NOMO-1 (cell line): ENCODE measurements at regions not wholly inside any gene's neighbourhood (a gene's known extent, or its start where the extent isn't known, plus 50 kb on each side); places are given as distances from the start of the nearest gene placed in this dataset.

Source experiments
- DNase-seq, 2 experiments: peaks; one replicate each; lab custom pipeline; 2025; ENCODE audit not compliant: unreplicated experiment in 2 of 2; lab: John Stamatoyannopoulos, UW

- DNase-seq = no peak
Measured at GRCh38 chr6:103707596-103708325, 1152.0 kb downstream of the HACE1 start.

GRCh38 chr6:103699769-103700168 is 1160.0 kb downstream of the HACE1 start:
- DNase-seq = no peak

- DNase-seq = no peak
Measured at GRCh38 chr6:103687430-103687829, 1172.3 kb downstream of the HACE1 start.

GRCh38 chr6:103680116-103680515 is 1179.6 kb downstream of the HACE1 start:
- DNase-seq = no peak

GRCh38 chr6:103677290-103677689 is 1182.4 kb downstream of the HACE1 start:
- DNase-seq = no peak

- DNase-seq = no peak
Measured at GRCh38 chr6:103675807-103676406, 1183.8 kb downstream of the HACE1 start.

- no peak for DNase-seq
Measured at GRCh38 chr6:103674790-103675189, 1184.9 kb downstream of the HACE1 start.

- DNase-seq = no peak
Measured at GRCh38 chr6:103672169-103672568, 1187.5 kb downstream of the HACE1 start.

GRCh38 chr6:103629613-103630012 is 1230.1 kb downstream of the HACE1 start:
- no peak for DNase-seq

- DNase-seq = no peak
Measured at GRCh38 chr6:103617642-103618041, 1242.1 kb downstream of the HACE1 start.

GRCh38 chr6:103587722-103588121 is 1272.0 kb downstream of the HACE1 start:
- no peak for DNase-seq

- no peak for DNase-seq
Measured at GRCh38 chr6:103578115-103578514, 1281.6 kb downstream of the HACE1 start.

- DNase-seq = no peak
Measured at GRCh38 chr6:103570431-103570830, 1289.3 kb downstream of the HACE1 start.

- DNase-seq = no peak
Measured at GRCh38 chr6:103554911-103555310, 1304.8 kb downstream of the HACE1 start.

- no peak for DNase-seq
Measured at GRCh38 chr6:103538381-103538780, 1321.3 kb downstream of the HACE1 start.

- DNase-seq = no peak
Measured at GRCh38 chr6:103534814-103535213, 1324.9 kb downstream of the HACE1 start.

- no peak for DNase-seq
Measured at GRCh38 chr6:103534095-103534494, 1325.6 kb downstream of the HACE1 start.

- no peak for DNase-seq
Measured at GRCh38 chr6:103522045-103522444, 1337.7 kb downstream of the HACE1 start.

GRCh38 chr6:103516336-103516735 is 1343.4 kb downstream of the HACE1 start:
- no peak for DNase-seq

GRCh38 chr6:103507052-103507451 is 1352.7 kb downstream of the HACE1 start:
- DNase-seq = no peak

GRCh38 chr6:103505155-103505518 is 1354.6 kb downstream of the HACE1 start:
- no peak for DNase-seq

GRCh38 chr6:103504501-103505154 is 1355.1 kb downstream of the HACE1 start:
- DNase-seq = no peak
